Hepatocyte (in vitro differentiated cells): ENCODE measurements at regions not wholly inside any gene's neighbourhood (a gene's known extent, or its start where the extent isn't known, plus 50 kb on each side); places are given as distances from the start of the nearest gene placed in this dataset.

Experiments used
- DNase-seq: peaks from one replicate; pipeline ENCODE4 v3.0.0-alpha.2; 2016; ENCODE audit warnings: low spot score
- H2AFZ ChIP-seq: fragments of 200-600 bp; sonication (generic); 2 replicates; pipeline ENCODE4 v1.6.0; 2016; ENCODE audit warnings: antibody characterized with exemption, mild to moderate bottlenecking
- H3K27ac ChIP-seq: fragments of 200-600 bp; sonication (generic); 2 replicates; pipeline ENCODE4 v1.5.1; 2016; ENCODE audit warnings: mild to moderate bottlenecking
- H3K27me3 ChIP-seq: fragments of 200-600 bp; sonication (generic); 2 replicates; pipeline ENCODE4 v1.6.1; 2016
- H3K36me3 ChIP-seq: fragments of 200-600 bp; sonication (generic); replicated peaks from 2 replicates; pipeline ENCODE4 v1.5.1; 2016; ENCODE audit warnings: low read depth; ENCODE audit not compliant: insufficient read depth
- H3K4me1 ChIP-seq: fragments of 200-600 bp; sonication (generic); 2 replicates; pipeline ENCODE4 v1.5.1; 2016; ENCODE audit warnings: mild to moderate bottlenecking, moderate library complexity; ENCODE audit not compliant: insufficient read depth
- H3K4me2 ChIP-seq: fragments of 200-600 bp; sonication (generic); 2 replicates; pipeline ENCODE4 v1.6.0; 2016
- H3K4me3 ChIP-seq: fragments of 200-600 bp; sonication (generic); 2 replicates; pipeline ENCODE4 v1.5.1; 2016; ENCODE audit warnings: mild to moderate bottlenecking
- H3K79me2 ChIP-seq: fragments of 200-600 bp; sonication (generic); 2 replicates; pipeline ENCODE4 v1.6.0; 2017; ENCODE audit warnings: mild to moderate bottlenecking
- H3K9me2 ChIP-seq: fragments of 200-600 bp; sonication (generic); replicated peaks from 2 replicates; pipeline ENCODE4 v1.6.0; 2017; ENCODE audit warnings: mild to moderate bottlenecking; ENCODE audit not compliant: insufficient read depth
- H3K9me3 ChIP-seq: fragments of 200-600 bp; sonication (generic); 2 replicates; pipeline ENCODE4 v1.5.1; 2016; ENCODE audit warnings: low read depth, mild to moderate bottlenecking
- H4K20me1 ChIP-seq: fragments of 200-600 bp; sonication (generic); 2 replicates; pipeline ENCODE4 v1.6.0; 2016; ENCODE audit warnings: mild to moderate bottlenecking; ENCODE audit not compliant: insufficient read depth, poor library complexity, severe bottlenecking
- EZH2 ChIP-seq: fragments of 200-600 bp; sonication (generic); IDR thresholded peaks from 2 replicates; pipeline ENCODE4 v1.6.1; 2016; ENCODE audit warnings: antibody characterized with exemption, mild to moderate bottlenecking, borderline replicate concordance
- EZH2phosphoT487 ChIP-seq: fragments of 200-600 bp; sonication (generic); IDR thresholded peaks from one replicate; pipeline ENCODE4 v1.6.1; 2018; ENCODE audit warnings: antibody characterized with exemption, mild to moderate bottlenecking, low read depth, moderate library complexity; ENCODE audit not compliant: unreplicated experiment, severe bottlenecking
- WGBS: methylation state at CpG from one replicate; pipeline ENCODE4 v1.1.6; 2016; ENCODE audit warnings: low lambda C conversion rate; ENCODE audit errors: missing lambda C conversion rate; 5-methylcytosine and 5-hydroxymethylcytosine counted together
- TF ChIP-seq, protein P1 (sequence below): fragments of 200-600 bp; sonication (generic); IDR thresholded peaks from 2 replicates; pipeline ENCODE4 v1.5.1; 2016; ENCODE audit warnings: antibody characterized with exemption, mild to moderate bottlenecking; ENCODE audit not compliant: poor library complexity

DNA sequence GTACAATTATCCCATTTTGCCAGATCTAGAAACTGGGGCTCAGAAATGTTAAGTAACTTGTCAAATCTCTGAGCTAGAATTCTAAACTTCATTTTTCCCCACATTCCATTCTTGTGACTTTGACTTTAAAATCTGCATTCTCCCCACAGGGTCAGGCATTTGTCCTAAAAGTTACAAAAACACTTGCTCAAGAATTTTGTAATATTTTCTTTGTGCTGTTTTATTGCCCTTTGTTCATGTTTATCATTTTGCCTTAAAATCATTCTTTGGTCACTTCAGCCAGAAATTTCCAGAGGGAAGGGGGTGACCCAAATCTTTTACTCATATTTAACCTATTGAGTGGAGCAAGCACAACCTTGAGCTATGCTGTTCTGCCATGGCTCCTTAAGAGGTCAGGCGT is 120.1 kb upstream of the CCL21 start:
- no peak overlapping the region for H3K4me3 ChIP-seq
- no peak overlapping the region for H2AFZ ChIP-seq
- WGBS: 95% methylated on average over 1 of the region's 1 CpG
- H4K20me1 ChIP-seq: no peaks in the 10 kb centered on the region
- no peaks in the 10 kb centered on the region for H3K9me3 ChIP-seq
- DNase-seq: no peak
- no peak overlapping the region for H3K4me2 ChIP-seq
- H3K27me3 ChIP-seq: peaks cover 4% of the 10 kb centered on the region
- no peaks in the 10 kb centered on the region for H3K9me2 ChIP-seq
- TF ChIP-seq EZH2 (no peak), EZH2phosphoT487 (no peak)
- TF ChIP-seq, protein P1, sequence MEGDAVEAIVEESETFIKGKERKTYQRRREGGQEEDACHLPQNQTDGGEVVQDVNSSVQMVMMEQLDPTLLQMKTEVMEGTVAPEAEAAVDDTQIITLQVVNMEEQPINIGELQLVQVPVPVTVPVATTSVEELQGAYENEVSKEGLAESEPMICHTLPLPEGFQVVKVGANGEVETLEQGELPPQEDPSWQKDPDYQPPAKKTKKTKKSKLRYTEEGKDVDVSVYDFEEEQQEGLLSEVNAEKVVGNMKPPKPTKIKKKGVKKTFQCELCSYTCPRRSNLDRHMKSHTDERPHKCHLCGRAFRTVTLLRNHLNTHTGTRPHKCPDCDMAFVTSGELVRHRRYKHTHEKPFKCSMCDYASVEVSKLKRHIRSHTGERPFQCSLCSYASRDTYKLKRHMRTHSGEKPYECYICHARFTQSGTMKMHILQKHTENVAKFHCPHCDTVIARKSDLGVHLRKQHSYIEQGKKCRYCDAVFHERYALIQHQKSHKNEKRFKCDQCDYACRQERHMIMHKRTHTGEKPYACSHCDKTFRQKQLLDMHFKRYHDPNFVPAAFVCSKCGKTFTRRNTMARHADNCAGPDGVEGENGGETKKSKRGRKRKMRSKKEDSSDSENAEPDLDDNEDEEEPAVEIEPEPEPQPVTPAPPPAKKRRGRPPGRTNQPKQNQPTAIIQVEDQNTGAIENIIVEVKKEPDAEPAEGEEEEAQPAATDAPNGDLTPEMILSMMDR: no peak
- no peak overlapping the region for H3K27ac ChIP-seq
- H3K36me3 ChIP-seq: no peaks in the 10 kb centered on the region
- no peaks in the 10 kb centered on the region for H3K4me1 ChIP-seq
- no peaks in the 10 kb centered on the region for H3K79me2 ChIP-seq

DNA sequence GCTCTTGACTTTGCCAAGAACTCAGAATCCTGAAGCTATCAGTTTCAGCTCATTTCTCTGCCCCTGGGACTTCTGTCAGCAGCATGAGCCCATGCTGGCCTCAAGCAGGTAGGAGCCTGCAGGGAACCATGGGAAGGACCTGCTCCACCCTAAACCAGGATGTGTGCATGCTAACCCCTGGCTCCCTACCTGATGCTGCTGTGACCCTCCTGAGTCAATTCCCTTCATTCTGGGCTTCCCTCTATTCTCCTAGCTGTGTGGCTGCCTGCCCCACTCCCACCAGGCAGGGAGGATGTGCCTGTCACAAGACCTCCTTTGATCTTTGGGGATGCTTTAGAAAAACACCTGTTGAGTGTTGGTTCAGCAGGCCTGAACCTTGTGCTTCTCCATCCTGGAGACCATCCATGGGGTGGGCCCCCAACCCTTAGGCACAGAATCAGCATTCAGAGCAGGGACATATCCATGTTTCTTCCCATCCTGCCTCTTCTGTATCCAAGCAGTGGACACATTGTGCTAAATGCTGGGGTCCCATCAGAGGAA is 117.1 kb upstream of the CCL21 start:
- Histone ChIP-seq H3K4me2 (no peak overlapping the region), H3K9me3 (no peaks in the 10 kb centered on the region), H3K27me3 (peaks cover 4% of the 10 kb centered on the region), H3K4me3 (no peak overlapping the region), H3K79me2 (no peaks in the 10 kb centered on the region), H4K20me1 (no peaks in the 10 kb centered on the region), H3K4me1 (no peaks in the 10 kb centered on the region), H3K27ac (no peak overlapping the region), H2AFZ (no peak overlapping the region), H3K9me2 (no peaks in the 10 kb centered on the region), H3K36me3 (no peaks in the 10 kb centered on the region)
- TF ChIP-seq EZH2: no peak
- TF ChIP-seq, protein P1: no peak
- no peak for DNase-seq

DNA sequence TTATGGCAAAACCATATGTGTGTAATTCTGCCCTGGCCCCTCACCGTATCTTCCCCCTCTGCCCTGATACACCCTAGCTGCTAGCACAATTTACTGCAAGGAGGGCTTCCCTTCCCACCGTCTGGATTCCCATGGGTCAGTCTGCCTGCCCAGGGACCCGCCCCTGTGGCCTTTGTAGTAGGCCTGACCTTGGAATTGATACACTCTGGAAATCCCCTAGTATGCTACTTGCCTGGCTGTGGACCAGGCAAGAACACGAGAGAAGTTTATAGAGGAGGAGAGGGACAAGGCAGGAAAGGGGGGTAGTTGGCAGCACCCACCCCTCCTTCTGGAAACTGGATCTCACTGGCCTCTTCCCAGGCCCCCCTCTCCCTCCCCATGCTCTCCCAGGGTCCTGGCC is 115.8 kb upstream of the CCL21 start:
- no peak for DNase-seq
- no peak overlapping the region for H3K4me3 ChIP-seq
- no peak overlapping the region for H3K4me2 ChIP-seq
- H3K9me3 ChIP-seq: no peaks in the 10 kb centered on the region
- no peaks in the 10 kb centered on the region for H4K20me1 ChIP-seq
- no peaks in the 10 kb centered on the region for H3K79me2 ChIP-seq
- H3K27ac ChIP-seq: no peak overlapping the region
- no peak for TF ChIP-seq EZH2phosphoT487
- TF ChIP-seq EZH2: no peak
- TF ChIP-seq, protein P1: no peak
- no peak overlapping the region for H2AFZ ChIP-seq
- H3K9me2 ChIP-seq: no peaks in the 10 kb centered on the region
- 65% methylated on average over 4 of the region's 4 CpGs for WGBS
- no peaks in the 10 kb centered on the region for H3K4me1 ChIP-seq
- no peaks in the 10 kb centered on the region for H3K36me3 ChIP-seq
- peaks cover under 1% of the 10 kb centered on the region for H3K27me3 ChIP-seq

DNA sequence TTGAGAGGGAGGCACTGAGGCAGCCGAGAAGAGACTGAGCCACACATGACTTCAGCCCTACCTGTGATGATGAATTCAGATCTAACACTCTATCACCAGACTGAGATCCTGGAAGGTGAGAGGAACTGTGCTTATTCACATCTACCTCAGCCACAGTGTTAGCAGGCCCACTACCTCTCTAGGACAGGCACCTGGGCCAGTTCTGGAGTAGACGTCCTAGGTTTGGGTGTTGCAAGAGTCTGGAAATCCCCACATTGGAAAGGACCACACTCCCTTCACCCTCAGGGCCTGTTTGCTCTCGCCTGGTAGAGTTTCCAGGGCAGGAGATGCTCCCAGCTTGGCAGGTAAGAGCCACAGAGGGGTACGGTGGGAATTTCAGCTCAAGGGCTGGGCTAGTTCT is 113.8 kb upstream of the CCL21 start:
- H2AFZ ChIP-seq: no peak overlapping the region
- H3K9me2 ChIP-seq: no peaks in the 10 kb centered on the region
- no peak for TF ChIP-seq EZH2
- TF ChIP-seq, protein P1: no peak
- TF ChIP-seq EZH2phosphoT487: no peak
- H3K27me3 ChIP-seq: no peaks in the 10 kb centered on the region
- no peak overlapping the region for H3K27ac ChIP-seq
- no peak for DNase-seq
- no peak overlapping the region for H3K4me2 ChIP-seq
- H4K20me1 ChIP-seq: no peaks in the 10 kb centered on the region
- no peaks in the 10 kb centered on the region for H3K36me3 ChIP-seq
- no peak overlapping the region for H3K4me3 ChIP-seq
- no peaks in the 10 kb centered on the region for H3K9me3 ChIP-seq
- H3K79me2 ChIP-seq: no peaks in the 10 kb centered on the region
- WGBS: 69% methylated on average over 4 of the region's 4 CpGs
- no peaks in the 10 kb centered on the region for H3K4me1 ChIP-seq
